Stomach (tissue), 8 donors: ENCODE measurements at regions not wholly inside any gene's neighbourhood (a gene's known extent, or its start where the extent isn't known, plus 50 kb on each side); places are given as distances from the start of the nearest gene placed in this dataset.

Experiments
- DNase-seq, 2 donors: peaks; one replicate each; pipeline versions ENCODE4 v3.0.0 to v3.0.0-alpha.2; 2013 to 2019
- H3K27ac ChIP-seq, 5 donors: fragments of 200-600 bp in 4 of 5; sonication (generic) in 4 of 5; one replicate each; pipeline ENCODE4 v1.5.1; 2013 to 2019; ENCODE audit warnings: mild to moderate bottlenecking in 1 of 5, moderate library complexity in 1 of 5
- H3K27me3 ChIP-seq, 3 donors: fragments of 200-600 bp; sonication (generic); one replicate each; pipeline ENCODE4 v1.5.1; 2017 to 2019; ENCODE audit warnings: mixed run types in 1 of 3
- H3K36me3 ChIP-seq, 4 donors: fragments of 200-600 bp; sonication (generic); 1 replicate in 3 of 4; 2 replicates in 1 of 4; pipeline ENCODE4 v1.5.1; 2016 to 2019
- H3K4me1 ChIP-seq, 4 donors: fragments of 200-600 bp; sonication (generic); one replicate each; pipeline ENCODE4 v1.5.1; 2016 to 2019
- H3K4me3 ChIP-seq, 4 donors: fragments of 200-600 bp; sonication (generic) in 3 of 4; one replicate each; pipeline ENCODE4 v1.5.1; 2016 to 2019; ENCODE audit warnings: mild to moderate bottlenecking in 1 of 4
- H3K9me3 ChIP-seq, 4 donors: fragments of 200-600 bp; sonication (generic); one replicate each; pipeline ENCODE4 v1.5.1; 2016 to 2019
- CTCF ChIP-seq, 7 experiments: fragments of 450-650 bp in 4 of 7; fragments of 200-600 bp in 3 of 7; sonication (generic) in 3 of 7; IDR thresholded peaks; one replicate each; pipeline ENCODE4 v1.5.1; 2016 to 2019; ENCODE audit warnings: antibody characterized with exemption in 7 of 7, control low read depth in 2 of 7, mild to moderate bottlenecking in 1 of 7
- EP300 ChIP-seq: sonication (generic); formaldehyde crosslinking; IDR thresholded peaks from one replicate; pipeline ENCODE4 v1.6.1; 2017; ENCODE audit warnings: antibody characterized with exemption
- POLR2A ChIP-seq, 4 donors: fragments of 450-650 bp; IDR thresholded peaks; one replicate each; pipeline ENCODE4 v1.6.1; 2016; ENCODE audit warnings: antibody characterized with exemption in 4 of 4, control low read depth in 2 of 4, mild to moderate bottlenecking in 1 of 4, moderate library complexity in 1 of 4
- POLR2AphosphoS5 ChIP-seq, 3 donors: sonication (generic); formaldehyde crosslinking; IDR thresholded peaks; one replicate each; pipeline ENCODE4 v1.6.1; 2016; ENCODE audit warnings: antibody characterized with exemption in 3 of 3
- WGBS, 5 donors: extraction: QIAGEN DNeasy Blood & Tissue Kit in 3 of 5; methylation state at CpG; one replicate each; pipeline versions ENCODE4 v1.1.5 to v1.1.7; 2013 to 2018; 5-methylcytosine and 5-hydroxymethylcytosine counted together
- intact Hi-C: fragments of 100-400 bp; cut with DNase I; formaldehyde crosslinking; loops from one replicate; pipeline ENCODE4 v1.15.1; 2023; ENCODE audit warnings: low total_unique reads
- donor health status: healthy with polysubstance abuse.
- donor health status: Bipolar disorder and iron deficiency.
- donor health status: healthy.

DNA sequence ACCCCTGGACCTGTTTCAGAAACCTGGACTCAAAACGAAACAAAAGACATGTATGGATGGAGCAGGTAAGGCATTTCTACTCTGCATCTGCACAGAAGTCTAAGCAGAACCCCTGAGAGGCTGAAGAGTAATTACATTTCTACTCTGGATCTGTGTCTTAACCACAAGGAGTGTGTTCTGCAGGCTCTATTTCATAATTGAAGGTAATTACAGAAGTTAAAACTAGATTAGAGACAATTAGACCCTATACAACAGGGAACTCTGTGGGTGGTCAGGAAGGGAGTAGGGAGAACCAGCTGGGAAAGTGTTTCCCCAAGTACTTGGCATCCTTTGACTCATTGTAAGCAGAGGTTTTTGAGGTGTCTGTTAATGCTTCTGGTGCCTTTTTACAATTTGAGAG is 69.8 kb downstream of the IGSF1 start:
- 55 to 84% (median 78%) methylated on average over 1 of the region's 1 CpG for WGBS, 5 donors
- Histone ChIP-seq H3K27ac (no peak overlapping the region), H3K4me3 (no peak overlapping the region), H3K9me3 (no peaks in the 10 kb centered on the region), H3K36me3 (no peaks in the 10 kb centered on the region), H3K4me1 (no peaks in the 10 kb centered on the region), H3K27me3 (peaks cover 0 to 6% (median 0%) of the 10 kb centered on the region in 3 donors)
- TF ChIP-seq POLR2A (IDR thresholded peaks at IDR 0.05) (no peak), CTCF (IDR thresholded peaks at IDR 0.05) (no peak), EP300 (no peak), POLR2AphosphoS5 (IDR thresholded peaks at IDR 0.05) (no peak)
- intact Hi-C loops = no loop called here
- no peak for DNase-seq

DNA sequence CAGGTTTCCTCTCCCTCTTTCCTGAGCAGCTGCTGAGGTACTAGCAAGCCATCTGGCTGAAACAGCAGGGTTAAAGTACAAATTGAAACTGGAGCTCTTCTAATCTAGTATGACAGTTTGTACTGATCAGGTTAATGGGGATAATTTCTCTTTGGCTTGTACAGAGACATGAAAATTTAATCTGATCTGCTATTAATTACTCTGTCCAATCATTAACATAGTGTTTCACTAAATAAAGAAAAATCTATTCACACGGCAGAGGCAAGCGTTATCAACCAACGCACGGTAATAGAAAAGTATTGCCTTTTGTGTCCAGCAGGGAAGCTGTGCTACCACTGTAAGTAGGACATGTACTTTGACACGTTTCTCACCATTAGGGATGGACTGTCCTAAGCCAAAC is 71.1 kb downstream of the IGSF1 start:
- Histone ChIP-seq H3K27me3 (peaks cover 0 to 6% (median 0%) of the 10 kb centered on the region in 3 donors), H3K4me1 (no peaks in the 10 kb centered on the region), H3K36me3 (no peaks in the 10 kb centered on the region), H3K9me3 (no peaks in the 10 kb centered on the region), H3K27ac (no peak overlapping the region), H3K4me3 (no peak overlapping the region)
- intact Hi-C loops = no loop called here
- TF ChIP-seq CTCF (IDR thresholded peaks at IDR 0.05) = no peak
- no peak for TF ChIP-seq POLR2A (IDR thresholded peaks at IDR 0.05)
- WGBS, 5 donors = 22 to 59% (median 39%) methylated on average over 5 of the region's 5 CpGs
- DNase-seq = peak in 1 of 2 donors; percentile 21

GRCh38 chrX:131216828-131217227 is 72.3 kb downstream of the IGSF1 start:
- Histone ChIP-seq H3K9me3 (no peaks in the 10 kb centered on the region), H3K27me3 (no peaks in the 10 kb centered on the region), H3K4me3 (no peak overlapping the region), H3K4me1 (no peaks in the 10 kb centered on the region), H3K27ac (no peak overlapping the region), H3K36me3 (no peaks in the 10 kb centered on the region)
- TF ChIP-seq CTCF (IDR thresholded peaks at IDR 0.05) (no peak), POLR2AphosphoS5 (IDR thresholded peaks at IDR 0.05) (no peak)
- WGBS, 5 donors = 66 to 90% (median 75%) methylated on average over 3 of the region's 3 CpGs
- no peak for DNase-seq
- intact Hi-C loops = no loop called here

DNA sequence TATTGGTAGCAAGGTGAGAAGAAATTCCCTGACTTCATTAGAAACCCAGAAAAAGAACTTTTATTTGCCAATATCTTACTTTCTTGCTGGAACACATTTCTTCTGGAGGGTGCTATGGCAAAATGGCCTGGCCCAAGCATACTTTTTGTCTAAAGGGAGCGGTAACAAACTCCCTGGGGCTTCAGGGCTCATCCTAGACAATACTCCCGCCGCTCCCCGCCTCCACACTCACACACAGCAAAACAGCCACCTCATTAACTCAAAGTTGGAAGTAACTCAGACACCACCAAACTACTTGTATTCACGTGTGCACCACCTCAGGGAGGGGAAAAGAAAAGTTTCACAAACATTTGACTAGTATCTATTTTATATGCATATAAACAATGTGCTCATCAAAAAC is 75.7 kb downstream of the IGSF1 start:
- no peak overlapping the region for H3K4me3 ChIP-seq
- intact Hi-C loops = no loop called here
- H3K9me3 ChIP-seq = no peaks in the 10 kb centered on the region
- no peak for TF ChIP-seq POLR2AphosphoS5 (IDR thresholded peaks at IDR 0.05)
- no peak for TF ChIP-seq CTCF (IDR thresholded peaks at IDR 0.05)
- TF ChIP-seq POLR2A (IDR thresholded peaks at IDR 0.05) = no peak
- no peak for TF ChIP-seq EP300
- no peaks in the 10 kb centered on the region for H3K4me1 ChIP-seq
- WGBS, 5 donors = 38 to 67% (median 46%) methylated on average over 3 to 5 of the region's 5 CpGs
- no peak overlapping the region for H3K27ac ChIP-seq
- H3K27me3 ChIP-seq = no peaks in the 10 kb centered on the region
- H3K36me3 ChIP-seq = no peaks in the 10 kb centered on the region
- no peak for DNase-seq

GRCh38 chrX:131202766-131203165 is 86.3 kb downstream of the IGSF1 start:
- H3K27ac ChIP-seq = no peak overlapping the region
- H3K4me1 ChIP-seq = no peaks in the 10 kb centered on the region
- H3K4me3 ChIP-seq = no peak overlapping the region
- no peaks in the 10 kb centered on the region for H3K27me3 ChIP-seq
- no peaks in the 10 kb centered on the region for H3K9me3 ChIP-seq
- intact Hi-C loops = no loop called here
- WGBS, 5 donors = 82 to 94% (median 91%) methylated on average over 1 of the region's 1 CpG
- no peaks in the 10 kb centered on the region for H3K36me3 ChIP-seq
- TF ChIP-seq CTCF (IDR thresholded peaks at IDR 0.05) = no peak
- no peak for TF ChIP-seq EP300
- TF ChIP-seq POLR2A (IDR thresholded peaks at IDR 0.05) = no peak
- no peak for TF ChIP-seq POLR2AphosphoS5 (IDR thresholded peaks at IDR 0.05)
- DNase-seq = no peak
